LNCAP (cell line): ENCODE measurements at regions not wholly inside any gene's neighbourhood (a gene's known extent, or its start where the extent isn't known, plus 50 kb on each side); places are given as distances from the start of the nearest gene placed in this dataset.
A peak's percentile ranks its signal among the peaks of the same experiment; 100 is the strongest.

ENCODE experiments used
- CTCF ChIP-seq: fragments of 450-650 bp; IDR thresholded peaks from 2 replicates; pipeline ENCODE4 v1.5.1; 2017; ENCODE audit warnings: mild to moderate bottlenecking

- no peak for TF ChIP-seq CTCF
These were observed 67.7 kb downstream of the RDH14 start for GRCh38 chr2:18492721-18493120.

- TF ChIP-seq CTCF = no peak
These were observed 68.9 kb downstream of the RDH14 start for GRCh38 chr2:18491577-18491976.

- no peak for TF ChIP-seq CTCF
These were observed 69.6 kb downstream of the RDH14 start for GRCh38 chr2:18490901-18491300.

GRCh38 chr2:18487106-18487913 lies 73.1 kb downstream of the RDH14 start:
- TF ChIP-seq CTCF = no peak

GRCh38 chr2:18484625-18485024 lies 75.8 kb downstream of the RDH14 start:
- no peak for TF ChIP-seq CTCF

GRCh38 chr2:18483896-18484295 lies 76.6 kb downstream of the RDH14 start:
- no peak for TF ChIP-seq CTCF

GRCh38 chr2:18482666-18483065 lies 77.8 kb downstream of the RDH14 start:
- TF ChIP-seq CTCF = 0 out of 2 replicates have a peak, but pooled peaks have one; percentile 12

- TF ChIP-seq CTCF = no peak
These were observed 80.5 kb downstream of the RDH14 start for GRCh38 chr2:18479947-18480369.
